GM18861 (cell line): ENCODE measurements at regions not wholly inside any gene's neighbourhood (a gene's known extent, or its start where the extent isn't known, plus 50 kb on each side); places are given as distances from the start of the nearest gene placed in this dataset.
"Not testable (repeated sequence)": the region's sequence is repeated elsewhere in the genome, so short reads cannot be mapped to it uniquely, and the experiment has no call there.

Experiments used
- ATAC-seq: cut with Tn5 transposase; IDR thresholded peaks from one replicate; pipeline ENCODE4 v1.9.1; 2021; ENCODE audit not compliant: unreplicated experiment

DNA sequence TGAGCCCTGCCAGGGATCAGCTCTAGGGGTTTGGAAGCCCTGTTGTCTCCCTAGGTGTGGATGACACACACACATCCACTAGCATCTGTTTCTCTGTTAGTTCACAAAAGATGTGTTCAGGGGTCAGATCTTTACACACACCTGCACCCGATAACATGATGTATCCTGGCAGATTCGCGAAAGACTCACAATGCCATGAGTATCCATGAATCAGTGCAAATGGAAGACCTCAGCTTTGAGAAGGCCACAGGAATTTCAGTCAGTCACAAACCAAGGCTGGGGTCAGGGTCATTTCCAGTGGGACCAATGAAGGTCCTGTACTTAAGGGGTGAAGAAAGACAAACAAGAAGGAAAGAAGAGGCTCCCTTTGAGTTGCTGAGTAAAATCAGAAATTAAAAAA is 898.2 kb downstream of the UQCRFS1 start:
- ATAC-seq, result no peak

DNA sequence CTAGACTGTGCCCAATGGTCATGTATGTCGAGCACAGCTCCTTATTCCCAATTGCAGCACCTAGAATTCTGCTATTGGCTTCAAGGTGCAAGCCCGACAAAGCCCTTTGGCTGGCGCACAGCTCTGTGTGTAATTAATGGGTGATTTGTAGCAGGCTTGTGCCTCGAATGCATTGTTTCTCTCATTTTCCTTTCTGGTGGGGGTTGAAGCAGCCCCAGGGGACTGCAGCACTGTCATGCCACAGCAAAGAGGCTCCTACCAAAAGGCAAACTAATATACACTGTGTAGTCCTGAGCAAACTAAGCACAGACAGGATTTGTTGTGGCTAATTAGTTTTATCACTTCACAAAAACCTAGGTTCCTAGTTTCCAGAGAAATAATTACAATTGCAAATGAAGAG is 898.7 kb downstream of the UQCRFS1 start:
- ATAC-seq, result no peak

DNA sequence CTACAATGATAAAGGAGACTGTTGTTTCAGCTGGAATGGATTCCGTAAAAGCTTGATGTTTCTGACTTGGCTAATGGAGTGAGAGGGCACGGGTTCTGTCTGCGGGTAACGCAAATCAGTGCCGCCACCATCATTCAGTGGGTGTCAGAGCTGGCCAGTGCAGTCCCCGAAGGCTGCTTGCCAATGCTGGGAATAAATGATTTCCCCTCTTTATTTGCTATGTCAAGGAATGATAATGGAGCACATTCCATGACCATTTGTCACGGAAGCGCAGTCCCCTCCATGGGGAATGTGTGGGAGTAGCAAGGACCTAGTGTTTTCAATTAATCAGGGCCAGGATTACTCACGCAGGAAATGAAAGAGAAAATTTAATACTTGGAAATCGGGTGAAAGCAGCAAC is 899.3 kb downstream of the UQCRFS1 start:
- ATAC-seq, result no peak

DNA sequence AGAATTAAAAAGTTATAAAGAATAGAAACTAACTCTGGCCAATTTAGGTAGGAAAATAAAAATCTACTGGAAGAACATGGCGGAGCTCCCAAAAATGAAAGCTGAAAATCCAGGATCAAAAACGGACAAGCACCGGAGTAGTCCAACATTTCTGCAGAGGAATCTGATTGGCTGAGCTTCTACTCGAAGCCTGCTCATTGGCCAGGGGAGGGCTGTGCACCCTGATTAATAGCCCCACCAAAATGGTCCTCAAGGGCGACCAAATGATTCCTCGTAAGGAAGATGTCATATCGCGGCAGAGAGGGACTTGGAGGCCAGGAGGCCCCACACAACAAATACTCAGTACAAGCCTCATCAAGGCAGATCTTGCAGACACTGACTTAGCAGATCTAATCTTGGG is 900.7 kb downstream of the UQCRFS1 start:
- no peak for ATAC-seq

DNA sequence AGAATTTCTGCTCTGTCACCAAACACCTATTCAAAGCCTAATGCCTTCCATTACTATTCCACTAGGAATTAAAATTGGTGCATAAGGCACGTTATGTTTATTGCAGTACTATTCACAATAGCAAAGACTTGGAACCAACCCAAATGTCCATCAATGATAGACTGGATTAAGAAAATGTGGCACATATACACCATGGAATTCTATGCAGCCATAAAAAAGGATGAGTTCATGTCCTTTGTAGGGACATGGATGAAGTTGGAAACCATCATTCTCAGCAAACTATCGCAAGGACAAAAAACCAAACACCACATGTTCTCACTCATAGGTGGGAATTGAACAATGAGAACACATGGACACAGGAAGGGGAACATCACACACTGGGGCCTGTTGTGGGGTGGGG is 902.1 kb downstream of the UQCRFS1 start:
- ATAC-seq, result not testable (repeated sequence)

DNA sequence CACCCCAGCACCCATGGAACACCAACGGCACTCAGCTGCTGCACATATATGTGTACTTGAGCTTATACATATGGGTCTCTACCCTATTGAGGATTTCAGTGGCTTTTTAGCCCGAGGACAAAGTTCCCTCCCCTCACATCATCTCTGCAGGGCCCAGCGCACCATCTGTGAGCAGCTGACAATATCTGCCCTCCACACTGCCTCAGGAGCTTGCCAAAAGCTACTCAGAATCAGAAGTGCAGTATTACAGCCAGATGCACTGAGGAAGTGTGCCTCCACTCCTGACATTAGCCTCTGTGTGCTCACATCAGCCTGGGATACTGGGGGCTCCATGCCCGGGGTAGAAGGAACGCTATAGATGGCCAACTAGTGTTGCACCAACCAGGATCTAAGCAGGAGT is 903.9 kb downstream of the UQCRFS1 start:
- ATAC-seq, result no peak

DNA sequence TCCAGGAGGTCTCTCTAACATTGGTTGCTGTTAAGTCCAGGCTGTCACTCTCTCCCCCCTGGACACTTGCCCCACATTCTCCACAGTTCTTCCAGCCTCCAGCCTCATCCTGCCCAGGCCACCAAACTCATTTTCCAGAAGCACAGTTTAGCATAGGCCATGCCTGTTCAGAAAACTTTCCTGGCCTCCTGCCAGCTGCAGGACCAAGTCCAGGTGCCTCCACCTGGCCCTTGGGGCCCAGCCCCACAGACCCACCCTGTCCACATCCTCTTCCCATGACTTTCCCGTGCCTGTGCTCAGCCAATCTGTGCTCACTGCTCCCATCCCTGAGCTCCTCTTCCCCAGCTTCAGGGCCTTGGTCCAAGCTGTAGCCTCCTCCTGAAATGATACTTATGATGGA is 905.0 kb downstream of the UQCRFS1 start:
- no peak for ATAC-seq

DNA sequence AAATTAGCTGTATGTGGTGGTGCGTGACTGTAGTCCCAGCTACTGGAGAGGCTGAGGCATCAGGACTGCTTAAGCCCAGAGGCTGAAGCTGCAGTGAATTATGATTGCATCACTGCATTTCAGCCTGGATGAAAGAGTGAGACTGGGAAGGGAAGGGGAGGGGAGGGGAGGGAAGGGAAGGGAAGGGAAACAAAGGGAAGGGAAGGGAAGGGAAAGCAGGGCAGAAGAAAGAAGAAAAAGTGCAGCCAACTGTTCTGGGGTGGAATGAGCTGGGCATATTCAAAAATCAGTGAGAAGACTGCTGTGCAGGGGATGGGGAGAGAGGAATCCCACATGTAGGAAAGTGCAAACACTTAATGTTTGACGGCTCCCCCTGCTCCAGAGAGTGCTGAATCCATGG is 905.5 kb downstream of the UQCRFS1 start:
- ATAC-seq, result no peak

DNA sequence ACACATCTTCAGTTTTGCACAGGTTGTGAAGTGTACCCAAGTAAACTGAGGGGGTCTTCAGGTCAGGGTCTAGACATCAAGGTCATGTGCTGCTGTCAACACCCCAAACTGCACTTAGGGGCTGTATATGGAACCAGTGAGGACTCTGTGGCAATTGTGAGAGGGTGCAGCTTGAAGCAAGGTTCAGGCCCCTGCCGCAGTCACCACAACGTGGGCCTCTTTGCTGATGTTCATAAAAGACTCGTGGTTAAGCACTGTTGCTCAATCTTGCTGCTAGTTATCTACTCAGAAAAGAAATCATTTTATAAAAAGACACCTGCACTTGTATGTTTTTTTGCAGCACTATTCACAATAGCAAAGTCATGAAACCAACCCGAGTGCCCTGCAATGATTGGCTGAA is 907.4 kb downstream of the UQCRFS1 start:
- ATAC-seq, result no peak

DNA sequence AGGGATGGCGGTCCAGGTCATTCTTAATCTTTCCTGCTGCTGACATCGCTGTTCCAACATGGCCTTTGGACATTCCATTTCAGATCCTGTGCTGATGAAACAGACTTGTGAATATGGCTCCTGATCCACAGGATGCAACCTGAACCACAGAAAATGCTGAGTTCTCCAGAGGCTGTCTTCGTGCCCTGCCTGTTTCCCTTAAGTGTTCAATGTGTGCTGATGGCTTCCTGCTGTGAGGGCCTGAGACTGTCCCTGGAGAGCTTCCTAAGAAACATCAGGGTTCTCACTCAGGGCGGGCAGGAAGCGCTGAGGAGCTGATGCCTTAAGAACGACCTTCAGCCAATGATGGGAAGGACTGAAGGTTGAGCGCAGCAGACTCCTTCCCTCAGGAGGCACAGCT is 909.4 kb downstream of the UQCRFS1 start:
- no peak for ATAC-seq

DNA sequence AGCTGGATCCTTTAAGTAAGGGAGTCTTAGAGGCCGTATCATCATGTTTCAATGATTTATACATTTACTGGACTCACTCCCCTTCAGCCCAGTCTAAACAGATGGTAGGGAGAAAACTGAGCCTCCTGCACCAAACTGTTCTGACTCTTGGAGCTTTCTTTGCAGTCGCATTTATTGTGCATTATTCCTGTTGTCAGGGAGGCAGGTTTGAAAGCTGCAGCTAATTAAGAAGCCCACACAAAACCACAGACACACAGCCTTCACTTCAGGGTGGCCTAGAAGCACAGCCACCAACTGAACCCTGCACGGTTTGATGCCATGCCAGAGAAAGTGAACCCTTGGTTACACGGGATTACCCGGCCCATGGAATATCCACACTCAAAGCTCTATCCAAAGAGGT is 911.0 kb downstream of the UQCRFS1 start:
- no peak for ATAC-seq

DNA sequence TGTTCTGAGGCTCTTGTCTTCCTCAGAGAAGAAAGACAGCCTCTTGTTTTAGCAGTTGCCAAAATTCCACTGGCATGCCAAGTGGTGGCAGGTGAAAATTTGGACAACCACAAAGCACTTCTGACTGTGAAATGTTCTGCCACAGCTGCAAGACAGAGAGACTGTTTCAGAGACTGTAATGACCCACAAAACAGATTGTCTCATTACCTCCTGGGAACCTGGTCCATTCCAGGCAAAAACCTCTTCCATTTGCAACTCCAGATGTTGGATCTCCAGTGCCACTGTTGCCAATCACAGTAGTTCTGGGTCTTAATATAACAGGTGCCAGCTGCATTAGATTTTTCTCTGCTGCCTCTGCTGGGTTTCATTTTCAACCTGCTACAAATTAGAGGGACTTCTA is 911.5 kb downstream of the UQCRFS1 start:
- no peak for ATAC-seq

DNA sequence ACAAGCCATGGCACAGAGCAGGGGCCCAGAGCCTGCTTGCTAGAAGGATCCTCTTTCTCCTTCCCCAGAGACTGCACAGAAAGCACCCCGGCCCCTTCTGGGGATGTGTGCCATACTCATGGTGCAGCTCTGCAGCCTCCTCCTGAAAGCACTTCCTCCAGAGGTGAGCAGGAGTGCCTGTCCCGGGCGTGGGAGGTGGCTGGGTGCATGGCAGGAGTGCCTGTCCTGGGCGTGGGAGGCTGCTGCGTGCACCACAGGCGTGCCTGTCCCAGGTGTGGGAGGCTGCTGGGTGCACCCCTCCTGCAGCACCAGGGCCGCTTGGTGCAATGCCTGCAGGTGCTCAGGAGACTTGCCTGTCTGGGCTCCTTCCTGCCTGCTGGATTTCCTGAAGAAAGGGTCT is 913.3 kb downstream of the UQCRFS1 start:
- ATAC-seq, result no peak

DNA sequence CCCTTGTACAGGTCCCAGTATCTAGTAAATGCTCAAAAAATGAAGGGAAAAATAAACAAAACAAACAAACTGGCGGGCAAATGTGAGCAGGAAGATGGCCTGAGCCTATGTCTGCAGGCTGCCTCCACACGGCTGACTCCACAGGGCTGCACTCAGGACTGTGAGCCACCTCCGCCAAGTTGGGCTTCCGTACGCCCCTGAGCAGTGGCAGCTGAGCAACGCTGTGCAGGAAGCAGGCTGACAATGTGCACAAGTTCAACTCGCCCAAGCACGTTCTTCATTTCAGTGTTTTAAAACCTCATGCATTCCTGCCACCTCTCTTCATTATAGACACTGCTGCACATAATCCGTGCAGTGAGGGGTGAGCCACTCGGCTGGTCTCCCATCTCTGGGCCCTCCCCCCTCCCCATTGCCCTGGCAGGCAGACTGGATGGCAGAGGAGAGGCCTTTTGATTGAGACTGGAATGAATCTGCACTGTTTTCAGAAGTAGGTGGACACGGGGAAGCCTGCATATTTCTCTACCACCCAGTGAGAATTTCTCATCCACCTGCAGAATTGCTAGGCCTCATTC is 915.3 kb downstream of the UQCRFS1 start:
- no peak for ATAC-seq

DNA sequence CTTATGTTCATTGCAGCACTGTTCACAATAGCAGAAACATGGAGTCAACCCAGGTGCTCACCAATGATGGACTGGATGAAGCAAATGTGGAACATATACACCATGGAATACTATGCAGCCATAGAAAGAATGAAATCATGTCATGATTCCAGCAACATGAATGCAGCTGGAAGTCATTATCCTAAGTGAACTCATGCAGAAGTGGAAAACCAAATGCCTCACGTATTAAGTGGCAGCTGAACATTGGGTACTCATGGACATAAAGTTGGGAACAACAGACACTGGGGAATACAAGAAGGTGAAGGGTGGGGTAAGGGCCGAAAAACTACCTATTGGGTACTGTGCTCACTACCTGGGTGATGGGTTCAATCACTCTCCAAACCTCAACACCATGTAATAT is 915.9 kb downstream of the UQCRFS1 start:
- no peak for ATAC-seq

DNA sequence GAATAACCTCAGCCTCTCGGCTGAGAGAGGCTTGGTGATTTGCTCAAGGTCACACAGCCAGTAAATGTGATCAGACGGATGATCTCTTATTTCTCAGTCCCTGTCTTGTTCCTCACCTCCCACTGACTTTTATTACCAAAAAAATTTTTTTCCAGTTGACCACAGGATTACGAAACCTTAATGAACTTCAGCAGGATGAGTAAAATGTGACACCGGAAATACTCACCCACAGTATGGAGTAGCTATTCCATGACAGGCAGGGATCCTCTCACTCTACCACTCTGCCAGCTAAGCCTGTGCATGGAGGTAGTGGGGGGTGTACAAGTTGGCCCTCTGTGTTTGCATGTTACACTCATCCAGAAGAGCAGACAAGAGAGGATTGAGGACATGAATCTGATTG is 916.4 kb downstream of the UQCRFS1 start:
- no peak for ATAC-seq

DNA sequence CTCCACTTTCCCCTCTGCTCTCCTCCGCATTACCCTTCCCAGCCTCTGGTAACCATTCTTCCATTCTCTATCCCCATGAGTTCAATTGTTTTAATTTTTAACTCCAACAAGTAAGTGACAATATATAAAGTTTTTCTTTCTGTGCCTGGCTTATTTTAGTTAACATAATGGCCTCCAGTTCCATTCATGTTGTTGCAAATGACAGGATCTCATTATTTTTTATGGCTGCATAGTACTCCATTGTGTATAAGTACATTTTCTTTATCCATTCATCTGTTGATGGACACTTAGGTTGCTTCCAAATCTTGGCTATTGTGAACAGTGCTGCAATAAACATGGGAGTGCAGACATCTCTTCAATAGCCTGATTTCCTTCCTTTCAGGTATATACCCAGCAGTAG is 918.0 kb downstream of the UQCRFS1 start:
- ATAC-seq, result not testable (repeated sequence)

DNA sequence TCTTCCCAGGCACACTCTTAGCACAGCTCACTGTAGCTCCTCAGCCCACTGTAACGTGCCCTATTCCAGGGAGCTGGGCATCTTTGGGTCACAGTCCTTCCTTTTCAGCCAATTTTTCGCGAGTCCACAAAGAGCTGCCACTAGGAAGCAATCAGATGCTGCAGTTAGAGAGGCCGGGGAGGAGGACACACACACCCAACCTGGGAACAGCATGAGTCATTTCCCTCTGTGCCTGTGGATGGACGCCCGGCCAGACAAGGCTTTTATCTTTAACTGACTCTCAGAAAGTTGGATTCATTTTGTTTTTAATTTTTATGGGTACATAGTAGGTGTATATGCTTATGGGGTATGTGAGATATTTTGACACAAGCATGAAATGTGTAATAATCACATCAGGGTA is 918.6 kb downstream of the UQCRFS1 start:
- no peak for ATAC-seq

DNA sequence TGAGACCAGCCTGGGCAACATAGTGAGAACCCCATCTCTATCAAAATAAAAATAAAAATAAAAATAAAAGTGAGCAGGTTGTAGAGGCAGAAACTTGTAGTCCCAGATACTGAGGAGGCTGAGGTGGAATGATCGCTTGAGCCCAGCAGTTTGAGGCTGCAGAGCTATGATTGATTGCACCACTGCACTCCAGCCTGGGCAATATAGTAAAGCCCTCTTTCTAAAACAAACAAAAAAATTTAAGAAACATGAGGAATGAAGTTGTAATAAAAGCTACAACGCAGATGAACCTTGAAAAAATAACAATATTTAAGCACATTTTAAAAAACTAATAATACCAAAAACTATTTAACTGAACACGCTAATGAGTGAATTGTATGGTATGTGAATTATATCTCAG is 919.3 kb downstream of the UQCRFS1 start:
- no peak for ATAC-seq

DNA sequence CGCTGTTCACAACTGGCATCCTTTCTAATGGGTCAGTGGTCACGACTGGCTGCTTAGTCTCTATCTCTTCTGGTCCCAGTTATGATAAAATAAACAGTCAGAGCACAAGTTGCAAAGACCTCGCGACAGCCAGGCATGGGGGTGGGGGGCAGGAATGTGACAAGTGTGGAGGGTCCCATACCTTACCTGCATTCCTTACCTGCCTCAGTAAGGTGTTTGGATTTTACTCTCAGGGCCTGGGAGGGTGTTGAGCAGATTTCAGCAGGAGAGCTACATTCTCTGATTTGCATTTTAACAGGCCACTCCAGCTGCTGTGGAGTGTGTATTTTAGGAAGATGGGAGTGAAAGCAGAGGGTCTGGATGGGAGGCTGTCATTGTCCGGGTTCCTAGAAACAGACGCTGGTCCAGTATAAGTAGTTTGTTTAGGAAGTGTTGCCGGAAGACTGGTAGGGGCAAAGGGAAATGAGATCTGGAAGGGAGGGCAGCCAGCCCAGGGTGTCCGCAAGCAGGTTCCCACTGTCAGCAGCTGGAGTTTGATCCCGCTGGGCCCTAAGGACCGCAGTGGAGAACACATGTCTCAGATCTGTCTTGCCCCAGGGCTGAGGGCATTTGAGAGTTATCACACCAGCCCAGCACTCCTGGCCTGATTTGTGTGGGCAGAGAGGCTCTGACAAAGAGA is 920.0 kb downstream of the UQCRFS1 start:
- ATAC-seq, result no peak

DNA sequence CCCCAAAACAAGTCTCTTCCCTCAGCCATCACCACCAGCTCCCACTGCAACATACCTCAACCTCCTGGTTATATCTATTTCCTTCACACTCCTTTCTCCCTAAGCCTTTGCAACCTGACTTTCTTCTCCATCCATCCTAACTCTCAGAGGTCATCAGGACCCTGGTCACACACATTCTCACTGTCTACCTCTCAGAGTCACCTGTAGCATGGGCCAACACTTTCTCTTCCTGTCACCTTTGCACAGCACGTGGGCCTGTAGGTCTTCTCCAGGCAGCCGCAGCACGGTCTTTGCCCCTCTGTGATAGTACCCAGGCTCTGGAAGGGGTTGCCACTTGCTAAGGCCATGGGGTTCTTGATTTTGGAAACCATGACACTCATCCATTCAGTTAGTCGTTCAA is 921.1 kb downstream of the UQCRFS1 start:
- no peak for ATAC-seq

DNA sequence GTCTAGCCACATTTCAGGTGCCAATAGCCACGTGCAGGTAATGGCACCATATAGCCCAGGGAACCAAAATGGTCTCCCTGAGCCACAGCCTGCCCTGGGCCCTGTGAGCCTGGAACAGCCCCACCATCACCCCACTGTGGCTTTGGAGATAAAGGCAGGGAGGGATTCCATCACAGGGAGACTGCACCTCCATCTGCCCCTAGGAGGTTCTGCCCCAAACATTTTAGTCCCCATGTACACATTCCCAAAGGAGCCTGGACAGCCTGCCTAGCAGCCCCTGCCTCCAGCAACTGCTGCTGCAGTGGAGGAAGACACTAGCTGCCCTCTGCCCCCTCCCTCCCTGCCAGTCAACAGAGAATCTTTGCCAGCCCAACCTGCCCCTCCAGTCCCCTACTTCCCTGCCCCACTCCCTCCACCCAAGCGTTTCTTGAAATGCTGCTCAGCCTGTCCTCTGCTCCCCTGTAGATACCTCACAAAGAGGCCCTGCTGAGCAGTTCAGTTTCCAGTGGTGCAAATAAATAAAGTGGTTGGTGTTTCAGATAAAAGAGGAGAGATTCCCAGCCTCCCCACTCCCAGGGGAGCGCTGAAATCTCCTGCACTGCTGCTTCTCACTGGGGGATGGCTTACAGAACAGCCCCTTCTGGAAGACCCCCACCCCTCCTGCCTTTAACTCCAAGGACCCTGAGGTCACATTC is 921.8 kb downstream of the UQCRFS1 start:
- ATAC-seq, result no peak
